Esophagus squamous epithelium (tissue), 4 donors: ENCODE measurements at regions not wholly inside any gene's neighbourhood (a gene's known extent, or its start where the extent isn't known, plus 50 kb on each side); places are given as distances from the start of the nearest gene placed in this dataset.

Source experiments
- CTCF ChIP-seq, 6 experiments: fragments of 450-650 bp in 4 of 6; fragments of 200-600 bp in 2 of 6; sonication (generic) in 2 of 6; IDR thresholded peaks; one replicate each; pipeline ENCODE4 v1.5.1; 2016 to 2019; ENCODE audit warnings: antibody characterized with exemption in 6 of 6, mild to moderate bottlenecking in 4 of 6, moderate library complexity in 4 of 6
- POLR2A ChIP-seq, 4 donors: fragments of 450-650 bp; IDR thresholded peaks; one replicate each; pipeline ENCODE4 v1.6.1; 2017; ENCODE audit warnings: antibody characterized with exemption in 4 of 4, mild to moderate bottlenecking in 4 of 4, moderate library complexity in 3 of 4

- TF ChIP-seq CTCF (IDR thresholded peaks at IDR 0.05) (no peak), POLR2A (IDR thresholded peaks at IDR 0.05) (no peak)
Measured at GRCh38 chr16:5366126-5366525, 268.5 kb upstream of the EEF2KMT start.
